ENCODE measurements at regions not wholly inside any gene's neighbourhood (a gene's known extent, or its start where the extent isn't known, plus 50 kb on each side); places are given as distances from the start of the nearest gene placed in this dataset.

DNA sequence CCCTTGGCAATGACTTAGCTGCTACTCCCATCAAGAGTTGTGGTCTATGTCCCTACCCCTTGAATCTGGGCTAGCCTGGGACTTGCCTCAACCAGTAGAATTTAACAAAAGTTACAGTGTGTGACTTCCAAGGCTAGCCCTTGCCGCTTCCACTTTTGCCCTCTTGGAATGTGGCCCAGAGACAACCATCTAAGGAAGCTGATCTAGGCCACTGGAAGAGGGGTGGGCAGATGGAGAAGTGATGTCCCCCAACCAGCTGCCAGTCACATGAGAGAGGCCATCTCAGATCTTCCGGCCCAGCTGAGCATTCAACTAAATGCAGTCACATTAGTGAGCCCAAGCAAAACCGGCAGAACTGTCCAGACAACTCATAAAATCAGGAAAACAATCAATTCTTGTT lies 115.1 kb downstream of the TOMM20 start:
- no peaks in the 10 kb centered on the region for H3K27me3 ChIP-seq (replicated peaks; ENCODE audit: insufficient read depth, low read depth, low read length, poor library complexity)
- H3K4me1 ChIP-seq (ENCODE audit: insufficient read depth, low read length, poor library complexity, severe bottlenecking), result no peaks in the 10 kb centered on the region
- ChIA-PET POLR2A (ENCODE audit: low non-redundant PET) (no interaction called here), CTCF (no interaction called here)
- TF ChIP-seq, protein P1, sequence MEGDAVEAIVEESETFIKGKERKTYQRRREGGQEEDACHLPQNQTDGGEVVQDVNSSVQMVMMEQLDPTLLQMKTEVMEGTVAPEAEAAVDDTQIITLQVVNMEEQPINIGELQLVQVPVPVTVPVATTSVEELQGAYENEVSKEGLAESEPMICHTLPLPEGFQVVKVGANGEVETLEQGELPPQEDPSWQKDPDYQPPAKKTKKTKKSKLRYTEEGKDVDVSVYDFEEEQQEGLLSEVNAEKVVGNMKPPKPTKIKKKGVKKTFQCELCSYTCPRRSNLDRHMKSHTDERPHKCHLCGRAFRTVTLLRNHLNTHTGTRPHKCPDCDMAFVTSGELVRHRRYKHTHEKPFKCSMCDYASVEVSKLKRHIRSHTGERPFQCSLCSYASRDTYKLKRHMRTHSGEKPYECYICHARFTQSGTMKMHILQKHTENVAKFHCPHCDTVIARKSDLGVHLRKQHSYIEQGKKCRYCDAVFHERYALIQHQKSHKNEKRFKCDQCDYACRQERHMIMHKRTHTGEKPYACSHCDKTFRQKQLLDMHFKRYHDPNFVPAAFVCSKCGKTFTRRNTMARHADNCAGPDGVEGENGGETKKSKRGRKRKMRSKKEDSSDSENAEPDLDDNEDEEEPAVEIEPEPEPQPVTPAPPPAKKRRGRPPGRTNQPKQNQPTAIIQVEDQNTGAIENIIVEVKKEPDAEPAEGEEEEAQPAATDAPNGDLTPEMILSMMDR (conservative IDR thresholded peaks at IDR 0.05; ENCODE audit: low read depth, low read length), result no peak
- TF ChIP-seq EZH2 (IDR thresholded peaks at IDR 0.05; ENCODE audit: borderline replicate concordance, low read depth, low read length, poor library complexity, severe bottlenecking), result no peak
- H3K9me3 ChIP-seq (ENCODE audit: low read depth, low read length, poor library complexity, severe bottlenecking), result no peaks in the 10 kb centered on the region
- DNase-seq (ENCODE audit: low spot score), result no peak
- no TSS peak for BruUV-seq (replicated peaks)
- no peaks in the 10 kb centered on the region for H3K36me3 ChIP-seq (ENCODE audit: insufficient read depth, low read length, poor library complexity, severe bottlenecking)
- intact Hi-C loops (cut with micrococcal nuclease; ENCODE audit: unreplicated experiment), result no loop called here
- H3K27ac ChIP-seq (ENCODE audit: low read depth, low read length, poor library complexity, severe bottlenecking), result no peak overlapping the region
- no peak overlapping the region for H3K4me3 ChIP-seq (ENCODE audit: low read depth, low read length, poor library complexity, severe bottlenecking)

DNA sequence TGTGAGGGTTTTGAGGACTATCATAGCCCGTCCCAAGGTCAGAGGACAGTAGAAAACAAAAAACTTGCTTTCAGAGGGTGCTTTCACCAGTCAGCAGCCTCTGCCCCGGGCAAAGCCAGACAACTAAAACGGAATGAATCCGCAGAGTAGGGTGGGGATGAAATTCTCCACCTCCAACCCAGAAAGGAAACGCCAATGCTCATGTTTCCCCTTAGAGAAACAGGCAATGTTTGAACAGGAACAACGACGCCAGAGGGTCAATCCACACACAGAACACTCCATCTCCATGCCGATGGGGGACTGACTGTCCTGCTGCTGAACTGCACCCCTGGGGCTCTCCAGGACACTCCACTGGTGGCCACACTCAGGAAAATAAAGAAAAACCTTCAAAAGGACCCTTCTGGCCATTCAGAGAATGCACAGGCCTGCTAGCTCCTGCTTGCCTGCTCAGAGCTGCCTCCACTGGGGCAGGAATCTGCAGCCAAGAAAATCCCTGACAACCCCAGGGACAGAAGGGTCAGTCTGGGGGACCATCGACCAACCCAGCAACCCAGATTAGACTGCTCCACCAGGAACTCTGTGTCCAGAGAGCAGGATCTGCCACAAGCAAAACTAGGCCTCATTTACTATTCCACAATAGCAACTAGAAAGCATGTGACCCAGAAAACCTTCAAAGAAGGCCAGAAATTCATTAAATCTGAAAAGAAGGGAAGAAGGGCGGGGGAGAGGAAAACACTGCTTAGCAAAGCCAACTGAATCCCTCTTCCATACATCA lies 116.0 kb downstream of the TOMM20 start:
- Histone ChIP-seq H3K9me3 (ENCODE audit: low read depth, low read length, poor library complexity, severe bottlenecking) (no peaks in the 10 kb centered on the region), H3K4me1 (ENCODE audit: insufficient read depth, low read length, poor library complexity, severe bottlenecking) (no peaks in the 10 kb centered on the region), H3K27me3 (replicated peaks; ENCODE audit: insufficient read depth, low read depth, low read length, poor library complexity) (no peaks in the 10 kb centered on the region), H3K27ac (ENCODE audit: low read depth, low read length, poor library complexity, severe bottlenecking) (no peak overlapping the region), H3K36me3 (ENCODE audit: insufficient read depth, low read length, poor library complexity, severe bottlenecking) (no peaks in the 10 kb centered on the region), H3K4me3 (ENCODE audit: low read depth, low read length, poor library complexity, severe bottlenecking) (no peak overlapping the region)
- intact Hi-C loops (cut with micrococcal nuclease; ENCODE audit: unreplicated experiment), result no loop called here
- no peak for DNase-seq (ENCODE audit: low spot score)
- ChIA-PET POLR2A (ENCODE audit: low non-redundant PET) (no interaction called here), CTCF (no interaction called here)
- BruUV-seq (replicated peaks), result no TSS peak
- TF ChIP-seq, protein P1 (conservative IDR thresholded peaks at IDR 0.05; ENCODE audit: low read depth, low read length), result no peak
- TF ChIP-seq EZH2 (IDR thresholded peaks at IDR 0.05; ENCODE audit: borderline replicate concordance, low read depth, low read length, poor library complexity, severe bottlenecking), result no peak

DNA sequence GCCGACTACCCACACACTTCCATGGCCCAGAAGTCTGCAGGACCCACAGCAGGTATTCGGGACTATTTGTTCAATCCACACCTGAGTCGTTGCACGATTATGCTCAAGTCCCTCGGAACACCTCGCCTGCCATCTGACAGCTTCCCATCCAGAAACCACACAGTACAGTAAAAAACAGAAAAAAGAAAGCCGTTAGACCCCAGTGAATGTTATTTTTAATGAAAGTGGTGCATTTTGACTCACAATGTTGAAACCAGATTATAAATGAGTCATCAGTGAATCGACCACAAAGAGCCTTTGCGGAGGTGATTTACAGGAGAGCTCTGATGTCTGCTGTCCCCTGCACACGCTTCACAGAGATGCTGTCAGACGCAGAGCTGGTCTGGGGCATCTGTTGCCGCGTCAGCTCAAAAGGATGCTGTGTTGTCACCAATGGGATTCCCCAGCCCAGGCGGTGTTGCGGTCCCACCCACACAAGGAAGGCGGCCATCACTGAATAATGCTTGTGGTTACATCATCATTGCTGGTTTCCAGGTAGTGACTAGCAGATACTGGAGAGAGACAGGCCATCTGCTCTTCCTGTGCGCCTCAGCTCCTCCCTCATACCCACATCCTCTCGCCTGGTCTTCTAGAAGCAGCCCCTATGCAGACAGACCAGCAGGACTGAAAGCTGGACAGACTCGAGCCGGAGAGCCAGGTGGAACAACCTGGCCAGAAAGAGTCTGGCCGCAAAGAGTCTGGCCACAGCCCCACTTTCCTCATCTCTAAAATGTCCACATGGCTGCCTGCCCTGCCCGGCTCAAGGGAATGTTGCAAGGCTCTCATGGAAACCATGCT lies 116.8 kb downstream of the TOMM20 start:
- Histone ChIP-seq H3K4me1 (ENCODE audit: insufficient read depth, low read length, poor library complexity, severe bottlenecking) (no peaks in the 10 kb centered on the region), H3K4me3 (ENCODE audit: low read depth, low read length, poor library complexity, severe bottlenecking) (no peak overlapping the region), H3K9me3 (ENCODE audit: low read depth, low read length, poor library complexity, severe bottlenecking) (no peaks in the 10 kb centered on the region), H3K27me3 (replicated peaks; ENCODE audit: insufficient read depth, low read depth, low read length, poor library complexity) (no peaks in the 10 kb centered on the region), H3K27ac (ENCODE audit: low read depth, low read length, poor library complexity, severe bottlenecking) (no peak overlapping the region), H3K36me3 (ENCODE audit: insufficient read depth, low read length, poor library complexity, severe bottlenecking) (no peaks in the 10 kb centered on the region)
- intact Hi-C loops (cut with micrococcal nuclease; ENCODE audit: unreplicated experiment), result no loop called here
- no TSS peak for BruUV-seq (replicated peaks)
- no peak for TF ChIP-seq EZH2 (IDR thresholded peaks at IDR 0.05; ENCODE audit: borderline replicate concordance, low read depth, low read length, poor library complexity, severe bottlenecking)
- TF ChIP-seq, protein P1 (conservative IDR thresholded peaks at IDR 0.05; ENCODE audit: low read depth, low read length), result no peak
- DNase-seq (ENCODE audit: low spot score), result peak; percentile 22
- ChIA-PET POLR2A (ENCODE audit: low non-redundant PET) (no interaction called here), CTCF (no interaction called here)
